ENCODE measurements at regions not wholly inside any gene's neighbourhood (a gene's known extent, or its start where the extent isn't known, plus 50 kb on each side); places are given as distances from the start of the nearest gene placed in this dataset.

GRCh38 chr17:72525225-72526015 lies 404.6 kb downstream of the SOX9 start:
- Histone ChIP-seq H3K27ac (ENCODE audit: low read length) (no peak overlapping the region), H3K4me2 (ENCODE audit: low read length) (no peak overlapping the region), H4K20me1 (ENCODE audit: low read length) (peaks cover 13% of the 10 kb centered on the region; the same call in 1 of the 2 replicates), H3F3A (ENCODE audit: low read length, unreplicated experiment) (no peaks in the 10 kb centered on the region), H3K4me1 (ENCODE audit: insufficient read depth, low read length) (no peaks in the 10 kb centered on the region), H3K36me3 (ENCODE audit: low read depth, low read length) (no peaks in the 10 kb centered on the region), H3K9ac (ENCODE audit: low read length) (no peak overlapping the region), H3K4me3 (ENCODE audit: low read length) (no peak overlapping the region), H3K9me2 (replicated peaks; ENCODE audit: low read length) (no peaks in the 10 kb centered on the region), H3K27me3 (ENCODE audit: low read length) (no peaks in the 10 kb centered on the region), H3K9me3 (ENCODE audit: low read length) (no peaks in the 10 kb centered on the region), H2AFZ (ENCODE audit: low read length) (no peak overlapping the region), H3K79me2 (ENCODE audit: low read length) (peaks cover 93% of the 10 kb centered on the region)
- CTCF ChIA-PET, result no interaction called here
- intact Hi-C loops (cut with micrococcal nuclease), result no loop called here
- POLR2A ChIA-PET (ENCODE audit: unreplicated experiment), result no interaction called here
- no TSS peak for BruUV-seq (replicated peaks)
- no peak for ATAC-seq
- no peak for DNase-seq
- TF ChIP-seq EZH2phosphoT487 (IDR thresholded peaks at IDR 0.05; ENCODE audit: borderline replicate concordance, low read length) (no peak), EZH2 (IDR thresholded peaks at IDR 0.05; ENCODE audit: low read length, unreplicated experiment) (no peak), CTCF (conservative IDR thresholded peaks at IDR 0.05; ENCODE audit: low read depth, low read length) (no peak)

- BruUV-seq (replicated peaks), result no TSS peak
- no peak for ATAC-seq
- Histone ChIP-seq H2AFZ (ENCODE audit: low read length) (no peak overlapping the region), H3K36me3 (ENCODE audit: low read depth, low read length) (no peaks in the 10 kb centered on the region), H3K4me1 (ENCODE audit: insufficient read depth, low read length) (no peaks in the 10 kb centered on the region), H3K9ac (ENCODE audit: low read length) (no peak overlapping the region), H3K4me2 (ENCODE audit: low read length) (no peak overlapping the region), H3K4me3 (ENCODE audit: low read length) (no peak overlapping the region), H4K20me1 (ENCODE audit: low read length) (0 out of 2 replicates have a peak, but pooled peaks cover 17% of the 10 kb centered on the region), H3K9me2 (replicated peaks; ENCODE audit: low read length) (no peaks in the 10 kb centered on the region), H3K9me3 (ENCODE audit: low read length) (no peaks in the 10 kb centered on the region), H3K27ac (ENCODE audit: low read length) (no peak overlapping the region), H3F3A (ENCODE audit: low read length, unreplicated experiment) (no peaks in the 10 kb centered on the region), H3K79me2 (ENCODE audit: low read length) (peaks cover 93% of the 10 kb centered on the region), H3K27me3 (ENCODE audit: low read length) (no peaks in the 10 kb centered on the region)
- DNase-seq, result no peak
- POLR2A ChIA-PET (ENCODE audit: unreplicated experiment), result no interaction called here
- CTCF ChIA-PET, result no interaction called here
- intact Hi-C loops (cut with micrococcal nuclease), result no loop called here
- TF ChIP-seq EZH2 (IDR thresholded peaks at IDR 0.05; ENCODE audit: low read length, unreplicated experiment) (no peak), EZH2phosphoT487 (IDR thresholded peaks at IDR 0.05; ENCODE audit: borderline replicate concordance, low read length) (no peak), CTCF (conservative IDR thresholded peaks at IDR 0.05; ENCODE audit: low read depth, low read length) (no peak)
Measured at GRCh38 chr17:72526769-72527168, 405.9 kb downstream of the SOX9 start.

- no peak overlapping the region for H2AFZ ChIP-seq (ENCODE audit: low read length)
- no peaks in the 10 kb centered on the region for H3K9me2 ChIP-seq (replicated peaks; ENCODE audit: low read length)
- no peaks in the 10 kb centered on the region for H3K4me1 ChIP-seq (ENCODE audit: insufficient read depth, low read length)
- no peak overlapping the region for H3K4me3 ChIP-seq (ENCODE audit: low read length)
- 0 out of 2 replicates have a peak, but pooled peaks cover 20% of the 10 kb centered on the region for H4K20me1 ChIP-seq (ENCODE audit: low read length)
- CTCF ChIA-PET, result interaction anchor here (0.5 kb wide), 1 partner anchor 1898 kb away, joined by 8 read pairs; no protein-coding TSS in a partner anchor
- no peak overlapping the region for H3K4me2 ChIP-seq (ENCODE audit: low read length)
- no peaks in the 10 kb centered on the region for H3K9me3 ChIP-seq (ENCODE audit: low read length)
- ATAC-seq, result no peak
- POLR2A ChIA-PET (ENCODE audit: unreplicated experiment), result no interaction called here
- H3K79me2 ChIP-seq (ENCODE audit: low read length), result peaks cover 93% of the 10 kb centered on the region
- BruUV-seq (replicated peaks), result no TSS peak
- no peaks in the 10 kb centered on the region for H3K27me3 ChIP-seq (ENCODE audit: low read length)
- H3F3A ChIP-seq (ENCODE audit: low read length, unreplicated experiment), result no peaks in the 10 kb centered on the region
- H3K9ac ChIP-seq (ENCODE audit: low read length), result no peak overlapping the region
- H3K27ac ChIP-seq (ENCODE audit: low read length), result no peak overlapping the region
- no peaks in the 10 kb centered on the region for H3K36me3 ChIP-seq (ENCODE audit: low read depth, low read length)
- intact Hi-C loops (cut with micrococcal nuclease), result no loop called here
- TF ChIP-seq CTCF (conservative IDR thresholded peaks at IDR 0.05; ENCODE audit: low read depth, low read length), result no peak
- TF ChIP-seq EZH2phosphoT487 (IDR thresholded peaks at IDR 0.05; ENCODE audit: borderline replicate concordance, low read length), result no peak
- no peak for TF ChIP-seq EZH2 (IDR thresholded peaks at IDR 0.05; ENCODE audit: low read length, unreplicated experiment)
- no peak for DNase-seq
Measured at GRCh38 chr17:72527789-72528188, 407.0 kb downstream of the SOX9 start.

All from PC-3 (cell line).